ENCODE measurements at regions not wholly inside any gene's neighbourhood (a gene's known extent, or its start where the extent isn't known, plus 50 kb on each side); places are given as distances from the start of the nearest gene placed in this dataset.
"Not testable (repeated sequence)": the region's sequence is repeated elsewhere in the genome, so short reads cannot be mapped to it uniquely, and the experiment has no call there.

GRCh38 chr7:9557853-9558252 lies 1124.4 kb downstream of the NXPH1 start:
- no peak for ATAC-seq

- ATAC-seq: no peak
These were observed 1142.3 kb downstream of the NXPH1 start for GRCh38 chr7:9575716-9576115.

- no peak for ATAC-seq
These were observed 1149.4 kb downstream of the NXPH1 start for GRCh38 chr7:9582824-9583223.

- no peak for ATAC-seq
These were observed 1165.0 kb downstream of the NXPH1 start for GRCh38 chr7:9598411-9598810.

GRCh38 chr7:9600974-9601373 lies 1167.6 kb downstream of the NXPH1 start:
- ATAC-seq: no peak

- no peak for ATAC-seq
These were observed 1169.9 kb downstream of the NXPH1 start for GRCh38 chr7:9603291-9603690.

GRCh38 chr7:9608560-9608959 lies 1175.2 kb downstream of the NXPH1 start:
- ATAC-seq: no peak

GRCh38 chr7:9620899-9621298 lies 1187.5 kb downstream of the NXPH1 start:
- not testable (repeated sequence) for ATAC-seq

- not testable (repeated sequence) for ATAC-seq
These were observed 1188.0 kb downstream of the NXPH1 start for GRCh38 chr7:9621306-9621902.

- no peak for ATAC-seq
These were observed 1188.5 kb downstream of the NXPH1 start for GRCh38 chr7:9621927-9622326.

GRCh38 chr7:9625953-9626352 lies 1192.5 kb downstream of the NXPH1 start:
- no peak for ATAC-seq

- ATAC-seq: no peak
These were observed 1212.3 kb downstream of the NXPH1 start for GRCh38 chr7:9645756-9646155.

GRCh38 chr7:9657257-9657656 lies 1223.8 kb downstream of the NXPH1 start:
- no peak for ATAC-seq

- no peak for ATAC-seq
These were observed 1238.8 kb downstream of the NXPH1 start for GRCh38 chr7:9671979-9672917.

- no peak for ATAC-seq
These were observed 1247.3 kb downstream of the NXPH1 start for GRCh38 chr7:9680713-9681112.

GRCh38 chr7:9681284-9681683 lies 1247.9 kb downstream of the NXPH1 start:
- no peak for ATAC-seq

- ATAC-seq: no peak
These were observed 1257.9 kb downstream of the NXPH1 start for GRCh38 chr7:9691286-9691685.

- ATAC-seq: no peak
These were observed 1265.0 kb downstream of the NXPH1 start for GRCh38 chr7:9698375-9698774.

GRCh38 chr7:9709216-9709615 lies 1264.5 kb upstream of the PHF14 start:
- no peak for ATAC-seq

- ATAC-seq: no peak
These were observed 1262.3 kb upstream of the PHF14 start for GRCh38 chr7:9711259-9711918.

- no peak for ATAC-seq
These were observed 1255.5 kb upstream of the PHF14 start for GRCh38 chr7:9718071-9718661.

- no peak for ATAC-seq
These were observed 1254.4 kb upstream of the PHF14 start for GRCh38 chr7:9719303-9719702.

GRCh38 chr7:9719721-9720120 lies 1254.0 kb upstream of the PHF14 start:
- ATAC-seq: no peak
